ENCODE measurements at regions not wholly inside any gene's neighbourhood (a gene's known extent, or its start where the extent isn't known, plus 50 kb on each side); places are given as distances from the start of the nearest gene placed in this dataset.

DNA sequence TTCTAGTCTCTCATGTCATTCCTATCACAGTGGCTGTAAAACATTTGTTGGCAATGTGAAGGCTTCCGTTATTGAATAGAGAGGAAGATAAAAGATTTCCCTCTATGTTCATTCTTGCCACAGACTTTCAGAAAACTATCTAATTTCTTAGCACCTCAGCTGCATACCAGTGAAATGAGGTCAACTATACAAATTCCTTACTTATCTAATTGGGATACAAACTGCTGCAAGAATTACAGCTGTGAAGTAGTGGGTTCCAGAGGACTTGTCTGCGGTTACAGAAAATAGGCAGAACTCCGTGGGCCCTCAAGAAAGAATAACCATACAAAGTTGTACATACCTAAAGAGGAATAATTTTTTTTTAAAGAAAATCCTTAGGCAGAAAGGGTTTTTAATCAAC, 175.8 kb downstream of the PPP1R2C start:
- FAIRE-seq = peak; percentile 32
- Mint-ChIP-seq H3K4me3 (ENCODE audit: unreplicated experiment) (no peak overlapping the region), H3K36me3 (ENCODE audit: low read depth, unreplicated experiment) (no peaks in the 10 kb centered on the region)

DNA sequence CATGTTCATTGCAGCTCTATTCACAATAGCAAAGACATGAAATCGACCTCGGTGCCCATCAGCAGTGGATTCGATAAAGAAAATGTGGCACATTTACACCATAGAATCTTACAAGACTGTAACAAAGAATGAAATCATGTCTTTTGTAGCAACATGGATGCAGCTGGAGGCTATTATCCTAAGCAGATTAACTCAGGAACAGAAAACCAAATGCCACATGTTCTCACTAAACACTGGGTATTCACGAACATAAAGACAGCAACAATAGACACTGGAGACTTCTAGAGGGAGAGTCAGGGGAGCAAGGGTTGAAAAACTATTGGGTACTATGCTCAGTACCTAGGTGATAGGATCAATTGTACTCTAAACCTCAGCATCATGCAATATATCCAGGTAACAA, 180.5 kb downstream of the PPP1R2C start:
- no peak overlapping the region for H3K9ac ChIP-seq (ENCODE audit: low read length)
- H3K4me3 ChIP-seq (ENCODE audit: insufficient read depth, low read depth, low read length) = no peak overlapping the region
- Mint-ChIP-seq H3K27ac (ENCODE audit: unreplicated experiment) (no peak overlapping the region), H3K4me1 (ENCODE audit: low read depth, unreplicated experiment) (no peaks in the 10 kb centered on the region), H3K4me3 (ENCODE audit: unreplicated experiment) (no peak overlapping the region), H3K27me3 (ENCODE audit: low read depth, unreplicated experiment) (no peaks in the 10 kb centered on the region), H3K36me3 (ENCODE audit: low read depth, unreplicated experiment) (no peaks in the 10 kb centered on the region), H3K9me3 (ENCODE audit: unreplicated experiment) (no peaks in the 10 kb centered on the region)
- no peaks in the 10 kb centered on the region for H3K27me3 ChIP-seq (ENCODE audit: insufficient read depth, low read length)
- H3K4me1 ChIP-seq (ENCODE audit: insufficient read depth, low read length) = no peaks in the 10 kb centered on the region
- FAIRE-seq = peak; percentile 91
- H3K4me2 ChIP-seq (ENCODE audit: low read length) = no peak overlapping the region
- TF ChIP-seq, protein P1, sequence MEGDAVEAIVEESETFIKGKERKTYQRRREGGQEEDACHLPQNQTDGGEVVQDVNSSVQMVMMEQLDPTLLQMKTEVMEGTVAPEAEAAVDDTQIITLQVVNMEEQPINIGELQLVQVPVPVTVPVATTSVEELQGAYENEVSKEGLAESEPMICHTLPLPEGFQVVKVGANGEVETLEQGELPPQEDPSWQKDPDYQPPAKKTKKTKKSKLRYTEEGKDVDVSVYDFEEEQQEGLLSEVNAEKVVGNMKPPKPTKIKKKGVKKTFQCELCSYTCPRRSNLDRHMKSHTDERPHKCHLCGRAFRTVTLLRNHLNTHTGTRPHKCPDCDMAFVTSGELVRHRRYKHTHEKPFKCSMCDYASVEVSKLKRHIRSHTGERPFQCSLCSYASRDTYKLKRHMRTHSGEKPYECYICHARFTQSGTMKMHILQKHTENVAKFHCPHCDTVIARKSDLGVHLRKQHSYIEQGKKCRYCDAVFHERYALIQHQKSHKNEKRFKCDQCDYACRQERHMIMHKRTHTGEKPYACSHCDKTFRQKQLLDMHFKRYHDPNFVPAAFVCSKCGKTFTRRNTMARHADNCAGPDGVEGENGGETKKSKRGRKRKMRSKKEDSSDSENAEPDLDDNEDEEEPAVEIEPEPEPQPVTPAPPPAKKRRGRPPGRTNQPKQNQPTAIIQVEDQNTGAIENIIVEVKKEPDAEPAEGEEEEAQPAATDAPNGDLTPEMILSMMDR (IDR thresholded peaks at IDR 0.05; ENCODE audit: insufficient read depth, low read depth, low read length) = no peak
- no peak for TF ChIP-seq EZH2 (IDR thresholded peaks at IDR 0.05; ENCODE audit: insufficient read depth, low read length)
- no peak overlapping the region for H2AFZ ChIP-seq (ENCODE audit: low read depth, low read length)
- no peaks in the 10 kb centered on the region for H3K36me3 ChIP-seq (ENCODE audit: insufficient read depth, low read length)
- no peaks in the 10 kb centered on the region for H3K79me2 ChIP-seq (ENCODE audit: insufficient read depth, low read length)
- DNase-seq (ENCODE audit: low read depth) = no peak
- H4K20me1 ChIP-seq (ENCODE audit: insufficient read depth, low read length) = no peaks in the 10 kb centered on the region
- no peak overlapping the region for H3K27ac ChIP-seq (ENCODE audit: low read depth, low read length)
- H3K9me3 ChIP-seq (ENCODE audit: insufficient read depth, low read depth, low read length) = no peaks in the 10 kb centered on the region

More for the DNA sequence above, 175.8 kb downstream of the PPP1R2C start:
- peak; percentile 12 for DNase-seq (ENCODE audit: low read depth)
- Histone ChIP-seq H2AFZ (ENCODE audit: low read depth, low read length) (no peak overlapping the region), H3K36me3 (ENCODE audit: insufficient read depth, low read length) (no peaks in the 10 kb centered on the region), H4K20me1 (ENCODE audit: insufficient read depth, low read length) (no peaks in the 10 kb centered on the region), H3K4me2 (ENCODE audit: low read length) (no peak overlapping the region), H3K4me1 (ENCODE audit: insufficient read depth, low read length) (no peaks in the 10 kb centered on the region), H3K9ac (ENCODE audit: low read length) (no peak overlapping the region), H3K9me3 (ENCODE audit: insufficient read depth, low read depth, low read length) (no peaks in the 10 kb centered on the region), H3K4me3 (ENCODE audit: insufficient read depth, low read depth, low read length) (no peak overlapping the region), H3K27ac (ENCODE audit: low read depth, low read length) (no peak overlapping the region), H3K79me2 (ENCODE audit: insufficient read depth, low read length) (no peaks in the 10 kb centered on the region), H3K27me3 (ENCODE audit: insufficient read depth, low read length) (no peaks in the 10 kb centered on the region)
- Mint-ChIP-seq H3K4me1 (ENCODE audit: low read depth, unreplicated experiment) (no peaks in the 10 kb centered on the region), H3K9me3 (ENCODE audit: unreplicated experiment) (no peaks in the 10 kb centered on the region), H3K27ac (ENCODE audit: unreplicated experiment) (no peak overlapping the region), H3K27me3 (ENCODE audit: low read depth, unreplicated experiment) (no peaks in the 10 kb centered on the region)
- no peak for TF ChIP-seq EZH2 (IDR thresholded peaks at IDR 0.05; ENCODE audit: insufficient read depth, low read length)
- TF ChIP-seq, protein P1 (IDR thresholded peaks at IDR 0.05; ENCODE audit: insufficient read depth, low read depth, low read length) = no peak

DNA sequence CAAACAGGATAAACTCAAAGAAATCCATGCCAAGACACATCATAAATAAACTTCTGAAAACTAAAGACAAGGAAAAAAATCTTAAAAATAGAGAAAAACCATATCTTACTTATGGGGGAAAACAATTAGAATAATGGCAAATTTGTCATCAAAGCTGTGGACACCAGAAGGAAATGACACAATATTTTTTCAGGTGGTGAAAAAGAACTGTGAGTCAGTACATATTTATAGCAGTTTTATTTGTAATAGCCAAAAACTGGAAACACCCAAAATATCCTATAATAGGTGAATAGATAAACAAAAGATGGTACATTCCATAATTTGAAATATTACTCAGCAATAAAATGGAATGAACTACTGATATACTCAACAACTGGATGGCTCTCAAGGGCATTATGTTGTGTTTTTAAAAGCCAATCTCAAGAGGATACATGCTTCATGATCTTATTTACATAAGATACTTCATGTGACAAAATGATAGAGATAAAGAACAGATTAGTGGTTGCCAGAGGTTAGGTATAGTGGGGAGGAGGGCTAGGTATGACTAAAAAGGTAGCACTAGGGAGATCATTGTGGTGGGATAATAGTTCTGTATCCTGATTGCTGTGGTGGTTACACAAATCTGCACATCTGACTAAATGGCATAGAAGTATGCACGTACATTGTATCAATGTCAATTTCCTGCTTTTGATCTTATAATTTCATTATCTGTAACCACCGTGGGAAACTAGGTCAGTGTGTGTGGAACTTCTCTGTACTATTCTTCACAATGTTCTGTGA, 191.9 kb downstream of the PPP1R2C start:
- Mint-ChIP-seq H3K36me3 (ENCODE audit: low read depth, unreplicated experiment) (peaks cover 3% of the 10 kb centered on the region), H3K9me3 (ENCODE audit: unreplicated experiment) (no peaks in the 10 kb centered on the region), H3K4me1 (ENCODE audit: low read depth, unreplicated experiment) (no peaks in the 10 kb centered on the region), H3K27me3 (ENCODE audit: low read depth, unreplicated experiment) (no peaks in the 10 kb centered on the region), H3K4me3 (ENCODE audit: unreplicated experiment) (no peak overlapping the region), H3K27ac (ENCODE audit: unreplicated experiment) (no peak overlapping the region)
- H3K79me2 ChIP-seq (ENCODE audit: insufficient read depth, low read length) = no peaks in the 10 kb centered on the region
- DNase-seq (ENCODE audit: low read depth) (no peak), FAIRE-seq (no peak)
- no peak overlapping the region for H3K4me3 ChIP-seq (ENCODE audit: insufficient read depth, low read depth, low read length)
- no peak overlapping the region for H3K27ac ChIP-seq (ENCODE audit: low read depth, low read length)
- no peak overlapping the region for H3K4me2 ChIP-seq (ENCODE audit: low read length)
- no peak for TF ChIP-seq EZH2 (IDR thresholded peaks at IDR 0.05; ENCODE audit: insufficient read depth, low read length)
- TF ChIP-seq, protein P1 (IDR thresholded peaks at IDR 0.05; ENCODE audit: insufficient read depth, low read depth, low read length) = no peak
- no peaks in the 10 kb centered on the region for H3K9me3 ChIP-seq (ENCODE audit: insufficient read depth, low read depth, low read length)
- H4K20me1 ChIP-seq (ENCODE audit: insufficient read depth, low read length) = no peaks in the 10 kb centered on the region
- H3K9ac ChIP-seq (ENCODE audit: low read length) = no peak overlapping the region
- H3K27me3 ChIP-seq (ENCODE audit: insufficient read depth, low read length) = no peaks in the 10 kb centered on the region
- H3K36me3 ChIP-seq (ENCODE audit: insufficient read depth, low read length) = no peaks in the 10 kb centered on the region
- no peaks in the 10 kb centered on the region for H3K4me1 ChIP-seq (ENCODE audit: insufficient read depth, low read length)
- H2AFZ ChIP-seq (ENCODE audit: low read depth, low read length) = no peak overlapping the region
